ENCODE measurements at regions not wholly inside any gene's neighbourhood (a gene's known extent, or its start where the extent isn't known, plus 50 kb on each side); places are given as distances from the start of the nearest gene placed in this dataset.

GRCh38 chr6:170212956-170213636, 77.8 kb downstream of the DLL1 start:
- Histone ChIP-seq H3K36me3 (ENCODE audit: control insufficient read depth, insufficient read depth, low read length) (no peaks in the 10 kb centered on the region), H3K27me3 (replicated peaks; ENCODE audit: control insufficient read depth, insufficient read depth, low read length, poor library complexity, severe bottlenecking) (no peaks in the 10 kb centered on the region)
- DNase-seq = no peak

GRCh38 chr6:170212051-170212756, 78.7 kb downstream of the DLL1 start:
- no peaks in the 10 kb centered on the region for H3K36me3 ChIP-seq (ENCODE audit: control insufficient read depth, insufficient read depth, low read length)
- no peaks in the 10 kb centered on the region for H3K27me3 ChIP-seq (replicated peaks; ENCODE audit: control insufficient read depth, insufficient read depth, low read length, poor library complexity, severe bottlenecking)
- no peaks in the 10 kb centered on the region for H3K4me1 ChIP-seq (ENCODE audit: control insufficient read depth, insufficient read depth, low read length, poor library complexity, severe bottlenecking)
- no peaks in the 10 kb centered on the region for H3K9me3 ChIP-seq (ENCODE audit: control insufficient read depth, low read length)
- no peak for DNase-seq
- no peak overlapping the region for H3K4me3 ChIP-seq (ENCODE audit: insufficient read depth, low read depth, low read length, poor library complexity, severe bottlenecking)
- no peak overlapping the region for H3K27ac ChIP-seq (ENCODE audit: insufficient read depth, low read length, poor library complexity, severe bottlenecking)

More at GRCh38 chr6:170212956-170213636, 77.8 kb downstream of the DLL1 start:
- Histone ChIP-seq H3K4me1 (ENCODE audit: control insufficient read depth, insufficient read depth, low read length, poor library complexity, severe bottlenecking) (no peaks in the 10 kb centered on the region), H3K27ac (ENCODE audit: insufficient read depth, low read length, poor library complexity, severe bottlenecking) (no peak overlapping the region), H3K4me3 (ENCODE audit: insufficient read depth, low read depth, low read length, poor library complexity, severe bottlenecking) (no peak overlapping the region), H3K9me3 (ENCODE audit: control insufficient read depth, low read length) (no peaks in the 10 kb centered on the region)

- Histone ChIP-seq H3K27me3 (replicated peaks; ENCODE audit: control insufficient read depth, insufficient read depth, low read length, poor library complexity, severe bottlenecking) (no peaks in the 10 kb centered on the region), H3K4me1 (ENCODE audit: control insufficient read depth, insufficient read depth, low read length, poor library complexity, severe bottlenecking) (no peaks in the 10 kb centered on the region), H3K27ac (ENCODE audit: insufficient read depth, low read length, poor library complexity, severe bottlenecking) (no peak overlapping the region), H3K4me3 (ENCODE audit: insufficient read depth, low read depth, low read length, poor library complexity, severe bottlenecking) (no peak overlapping the region), H3K36me3 (ENCODE audit: control insufficient read depth, insufficient read depth, low read length) (no peaks in the 10 kb centered on the region), H3K9me3 (ENCODE audit: control insufficient read depth, low read length) (no peaks in the 10 kb centered on the region)
- no peak for DNase-seq
Measured at GRCh38 chr6:170211404-170212025, 79.4 kb downstream of the DLL1 start.

- Histone ChIP-seq H3K36me3 (ENCODE audit: control insufficient read depth, insufficient read depth, low read length) (no peaks in the 10 kb centered on the region), H3K27ac (ENCODE audit: insufficient read depth, low read length, poor library complexity, severe bottlenecking) (no peak overlapping the region), H3K4me3 (ENCODE audit: insufficient read depth, low read depth, low read length, poor library complexity, severe bottlenecking) (no peak overlapping the region), H3K4me1 (ENCODE audit: control insufficient read depth, insufficient read depth, low read length, poor library complexity, severe bottlenecking) (no peaks in the 10 kb centered on the region), H3K27me3 (replicated peaks; ENCODE audit: control insufficient read depth, insufficient read depth, low read length, poor library complexity, severe bottlenecking) (no peaks in the 10 kb centered on the region), H3K9me3 (ENCODE audit: control insufficient read depth, low read length) (no peaks in the 10 kb centered on the region)
- DNase-seq = no peak
Measured at GRCh38 chr6:170210651-170211403, 80.1 kb downstream of the DLL1 start.

- Histone ChIP-seq H3K27ac (ENCODE audit: insufficient read depth, low read length, poor library complexity, severe bottlenecking) (no peak overlapping the region), H3K27me3 (replicated peaks; ENCODE audit: control insufficient read depth, insufficient read depth, low read length, poor library complexity, severe bottlenecking) (no peaks in the 10 kb centered on the region), H3K4me3 (ENCODE audit: insufficient read depth, low read depth, low read length, poor library complexity, severe bottlenecking) (no peak overlapping the region), H3K4me1 (ENCODE audit: control insufficient read depth, insufficient read depth, low read length, poor library complexity, severe bottlenecking) (no peaks in the 10 kb centered on the region), H3K36me3 (ENCODE audit: control insufficient read depth, insufficient read depth, low read length) (no peaks in the 10 kb centered on the region), H3K9me3 (ENCODE audit: control insufficient read depth, low read length) (no peaks in the 10 kb centered on the region)
- DNase-seq = no peak
Measured at GRCh38 chr6:170210026-170210390, 80.9 kb downstream of the DLL1 start.

DNA sequence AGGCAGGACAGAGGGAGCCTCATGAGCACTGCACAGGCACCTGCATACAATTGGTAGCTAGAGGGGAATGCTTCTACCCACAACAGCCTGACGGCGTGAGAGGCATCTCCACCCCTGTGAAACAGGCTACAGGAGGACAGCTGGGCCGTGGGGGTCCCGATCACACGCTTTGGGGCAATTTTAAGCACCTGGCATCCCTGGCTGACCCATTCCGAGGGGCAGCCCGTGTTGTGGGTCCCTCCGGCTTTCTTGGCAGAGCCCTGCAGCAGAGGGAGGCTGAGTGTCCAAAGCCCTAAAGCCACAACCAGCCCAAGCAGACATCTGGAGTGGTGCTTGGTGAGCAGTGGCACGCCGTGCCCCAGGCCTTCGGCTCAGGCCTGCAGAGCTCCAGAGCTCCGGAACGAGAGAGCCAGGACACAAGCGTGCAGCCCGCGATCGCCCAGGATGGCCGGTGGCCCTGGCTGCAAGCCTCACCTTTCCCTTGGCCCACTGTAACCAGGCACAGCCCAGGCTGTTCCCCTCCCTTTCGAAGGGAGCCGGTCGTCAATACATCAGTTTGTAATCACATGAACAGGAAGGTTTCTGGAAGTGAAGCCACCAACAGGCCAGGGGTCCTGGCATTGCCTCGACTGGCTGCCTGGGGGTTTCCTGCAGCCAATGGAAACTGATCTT, 81.4 kb downstream of the DLL1 start:
- H3K27ac ChIP-seq (ENCODE audit: insufficient read depth, low read length, poor library complexity, severe bottlenecking) = no peak overlapping the region
- no peak for DNase-seq
- no peaks in the 10 kb centered on the region for H3K27me3 ChIP-seq (replicated peaks; ENCODE audit: control insufficient read depth, insufficient read depth, low read length, poor library complexity, severe bottlenecking)
- H3K4me3 ChIP-seq (ENCODE audit: insufficient read depth, low read depth, low read length, poor library complexity, severe bottlenecking) = no peak overlapping the region
- H3K4me1 ChIP-seq (ENCODE audit: control insufficient read depth, insufficient read depth, low read length, poor library complexity, severe bottlenecking) = no peaks in the 10 kb centered on the region
- no peaks in the 10 kb centered on the region for H3K9me3 ChIP-seq (ENCODE audit: control insufficient read depth, low read length)
- no peaks in the 10 kb centered on the region for H3K36me3 ChIP-seq (ENCODE audit: control insufficient read depth, insufficient read depth, low read length)

GRCh38 chr6:170208651-170209353, 82.1 kb downstream of the DLL1 start:
- H3K4me3 ChIP-seq (ENCODE audit: insufficient read depth, low read depth, low read length, poor library complexity, severe bottlenecking) = no peak overlapping the region
- no peak overlapping the region for H3K27ac ChIP-seq (ENCODE audit: insufficient read depth, low read length, poor library complexity, severe bottlenecking)
- H3K36me3 ChIP-seq (ENCODE audit: control insufficient read depth, insufficient read depth, low read length) = no peaks in the 10 kb centered on the region
- no peaks in the 10 kb centered on the region for H3K9me3 ChIP-seq (ENCODE audit: control insufficient read depth, low read length)
- H3K4me1 ChIP-seq (ENCODE audit: control insufficient read depth, insufficient read depth, low read length, poor library complexity, severe bottlenecking) = no peaks in the 10 kb centered on the region
- no peaks in the 10 kb centered on the region for H3K27me3 ChIP-seq (replicated peaks; ENCODE audit: control insufficient read depth, insufficient read depth, low read length, poor library complexity, severe bottlenecking)
- no peak for DNase-seq

- DNase-seq = no peak
- Histone ChIP-seq H3K9me3 (ENCODE audit: control insufficient read depth, low read length) (no peaks in the 10 kb centered on the region), H3K4me1 (ENCODE audit: control insufficient read depth, insufficient read depth, low read length, poor library complexity, severe bottlenecking) (no peaks in the 10 kb centered on the region)
Measured at GRCh38 chr6:170208182-170208601, 82.7 kb downstream of the DLL1 start.

GRCh38 chr6:170207586-170208181, 83.2 kb downstream of the DLL1 start:
- H3K27me3 ChIP-seq (replicated peaks; ENCODE audit: control insufficient read depth, insufficient read depth, low read length, poor library complexity, severe bottlenecking) = no peaks in the 10 kb centered on the region
- no peak for DNase-seq
- H3K9me3 ChIP-seq (ENCODE audit: control insufficient read depth, low read length) = no peaks in the 10 kb centered on the region
- no peaks in the 10 kb centered on the region for H3K36me3 ChIP-seq (ENCODE audit: control insufficient read depth, insufficient read depth, low read length)
- no peak overlapping the region for H3K4me3 ChIP-seq (ENCODE audit: insufficient read depth, low read depth, low read length, poor library complexity, severe bottlenecking)
- no peak overlapping the region for H3K27ac ChIP-seq (ENCODE audit: insufficient read depth, low read length, poor library complexity, severe bottlenecking)
- no peaks in the 10 kb centered on the region for H3K4me1 ChIP-seq (ENCODE audit: control insufficient read depth, insufficient read depth, low read length, poor library complexity, severe bottlenecking)

More at GRCh38 chr6:170208182-170208601, 82.7 kb downstream of the DLL1 start:
- Histone ChIP-seq H3K4me3 (ENCODE audit: insufficient read depth, low read depth, low read length, poor library complexity, severe bottlenecking) (no peak overlapping the region), H3K27ac (ENCODE audit: insufficient read depth, low read length, poor library complexity, severe bottlenecking) (no peak overlapping the region), H3K27me3 (replicated peaks; ENCODE audit: control insufficient read depth, insufficient read depth, low read length, poor library complexity, severe bottlenecking) (no peaks in the 10 kb centered on the region), H3K36me3 (ENCODE audit: control insufficient read depth, insufficient read depth, low read length) (no peaks in the 10 kb centered on the region)

All from effector memory CD4-positive, alpha-beta T cell (primary cell).